Fibroblast of skin of scalp (primary cell): ENCODE measurements at regions not wholly inside any gene's neighbourhood (a gene's known extent, or its start where the extent isn't known, plus 50 kb on each side); places are given as distances from the start of the nearest gene placed in this dataset.
"Not testable (repeated sequence)": the region's sequence is repeated elsewhere in the genome, so short reads cannot be mapped to it uniquely, and the experiment has no call there.

Source experiments
- DNase-seq: peaks from one replicate; pipeline ENCODE4 v3.0.0-alpha.2; 2013

DNA sequence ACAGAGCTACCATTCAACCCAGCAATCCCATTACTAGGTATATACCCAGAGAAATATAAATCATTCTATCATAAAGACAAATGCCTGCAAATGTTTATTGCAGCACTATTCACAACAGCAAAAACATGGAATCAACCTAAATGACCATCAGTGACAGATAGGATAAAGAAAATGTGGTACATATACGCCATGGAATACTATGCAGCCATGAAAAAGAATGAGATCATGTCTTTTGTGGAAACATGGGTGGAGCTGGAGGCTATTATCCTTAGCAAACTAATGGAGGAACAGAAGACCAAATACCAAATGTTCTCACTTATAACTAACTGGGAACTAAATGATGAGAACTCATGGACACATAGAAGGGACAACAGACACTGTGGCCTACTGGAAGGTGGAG, 318.9 kb downstream of the ZIC3 start:
- DNase-seq, result not testable (repeated sequence)

DNA sequence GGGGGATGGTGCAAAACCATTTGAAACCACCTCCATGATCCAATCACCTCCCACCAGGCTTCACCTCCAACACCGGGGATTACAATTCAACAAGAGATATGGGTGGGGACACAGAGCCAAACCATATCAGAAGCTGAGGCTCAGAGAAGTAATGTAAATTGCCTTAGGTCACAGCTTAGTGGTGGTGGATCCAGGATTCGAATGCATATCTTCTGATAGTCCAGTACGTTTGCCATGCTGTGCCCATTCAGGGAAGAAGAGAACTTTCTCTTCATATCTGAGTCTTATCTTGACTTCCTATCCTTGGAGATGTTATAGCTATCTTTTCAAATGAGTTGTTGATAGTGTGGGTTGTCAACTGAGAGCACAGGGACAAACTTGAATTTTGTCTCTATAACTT, 325.5 kb downstream of the ZIC3 start:
- DNase-seq, result no peak

DNA sequence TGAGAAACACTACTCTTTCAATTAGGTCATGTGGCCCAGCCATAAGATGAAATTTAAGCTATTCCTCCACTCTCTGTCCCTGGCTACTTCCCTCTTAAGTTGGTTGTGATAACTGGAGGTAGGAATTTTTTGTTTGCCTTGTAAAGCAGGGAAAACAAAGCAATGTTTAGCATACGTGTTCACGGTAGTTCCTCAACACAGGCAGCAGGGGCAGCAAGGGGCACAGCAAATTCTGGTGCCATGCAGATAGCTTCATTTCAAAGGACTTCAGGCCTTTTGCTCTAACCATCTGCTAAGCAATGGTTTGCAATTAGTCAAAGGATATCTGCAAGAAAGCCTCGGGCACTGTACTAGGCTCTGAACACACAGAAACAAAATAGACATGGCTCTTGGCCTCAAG, 330.2 kb downstream of the ZIC3 start:
- DNase-seq, result no peak

DNA sequence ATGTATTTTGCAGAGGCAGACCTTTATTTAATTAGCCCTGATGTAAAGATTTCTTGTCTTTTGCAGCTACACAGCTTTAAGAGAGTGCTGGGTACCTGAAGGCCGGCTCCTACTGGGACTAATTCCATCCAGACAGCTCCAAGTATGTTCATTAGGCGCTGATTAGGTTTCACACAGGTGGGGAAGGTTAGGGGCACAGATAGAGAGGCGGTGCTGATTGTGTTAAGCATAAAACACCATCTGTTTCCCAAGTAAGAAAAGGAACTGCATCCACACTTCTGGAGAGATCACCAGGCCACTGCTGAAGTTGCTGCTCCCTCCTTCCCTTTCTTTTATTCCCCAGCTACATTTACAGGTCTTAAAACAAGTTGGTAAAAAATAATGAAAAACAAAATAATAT, 349.5 kb downstream of the ZIC3 start:
- DNase-seq, result no peak

DNA sequence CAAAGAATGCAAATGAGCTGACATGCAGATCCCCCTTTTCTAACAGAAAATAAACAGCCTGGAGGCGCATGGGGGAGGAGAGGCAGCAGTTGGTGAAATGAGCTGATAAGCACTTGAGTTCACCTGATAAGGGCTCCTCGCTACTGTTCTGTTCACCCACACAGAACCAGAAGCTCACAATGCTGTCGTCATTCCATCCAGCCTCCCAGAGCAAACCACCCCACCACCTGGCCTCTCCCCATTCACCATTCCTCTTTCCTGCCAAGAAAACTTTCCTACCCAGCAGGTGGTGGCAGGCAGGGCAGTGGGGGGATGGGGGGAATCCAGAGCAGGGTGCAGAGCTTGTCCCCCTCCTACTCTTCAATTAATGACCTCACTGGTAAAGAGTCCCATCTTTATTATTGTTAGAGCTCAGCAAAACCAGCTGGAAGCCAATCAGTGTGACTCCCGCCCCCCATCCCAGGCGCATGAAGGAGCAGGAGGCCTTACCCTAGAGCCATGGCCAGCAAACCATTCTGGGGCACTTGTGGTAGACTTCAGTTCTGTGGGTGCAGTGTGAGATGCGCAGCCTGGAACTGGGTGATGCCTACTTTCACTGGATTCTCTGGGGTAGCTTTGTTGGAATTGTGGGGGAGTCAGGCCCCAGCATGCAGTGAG, 350.3 kb downstream of the ZIC3 start:
- no peak for DNase-seq

DNA sequence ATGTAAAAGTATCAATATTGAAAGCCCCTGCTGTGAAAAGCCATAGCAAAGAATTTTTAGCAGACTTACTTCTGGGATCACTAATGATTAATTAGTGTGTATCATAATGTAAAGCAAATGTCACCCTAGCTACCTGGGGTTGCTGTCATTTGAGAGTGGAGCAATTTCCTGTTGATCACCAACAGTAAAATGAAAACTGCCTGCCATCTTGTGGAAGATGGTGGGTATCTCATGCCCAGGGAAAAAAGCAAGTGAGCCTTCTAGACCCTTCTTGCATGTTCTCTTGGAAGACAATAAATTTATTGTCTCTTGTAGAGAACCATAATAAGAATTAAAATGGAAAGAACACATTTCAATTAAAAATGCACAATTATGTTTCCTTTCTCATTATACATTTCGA, 360.2 kb downstream of the ZIC3 start:
- peak; percentile 7 for DNase-seq

DNA sequence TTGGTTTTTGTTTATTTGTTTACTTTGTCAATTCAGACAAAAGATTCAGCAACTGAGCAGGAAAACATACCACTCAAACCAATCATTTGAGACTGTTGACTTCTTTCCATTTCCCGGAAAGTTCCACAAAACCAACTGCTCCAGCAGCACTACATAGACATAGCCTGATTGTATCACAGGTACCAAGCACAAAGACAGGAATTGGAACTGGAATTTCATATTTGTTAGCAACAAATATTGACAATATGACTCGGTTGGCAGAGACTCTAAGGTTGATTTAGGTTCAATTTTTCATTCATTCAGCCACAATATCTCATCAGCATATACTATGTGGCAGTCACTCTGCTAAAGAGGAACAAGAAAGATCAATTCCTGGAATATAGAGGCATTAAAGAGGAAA, 364.0 kb downstream of the ZIC3 start:
- DNase-seq, result no peak

DNA sequence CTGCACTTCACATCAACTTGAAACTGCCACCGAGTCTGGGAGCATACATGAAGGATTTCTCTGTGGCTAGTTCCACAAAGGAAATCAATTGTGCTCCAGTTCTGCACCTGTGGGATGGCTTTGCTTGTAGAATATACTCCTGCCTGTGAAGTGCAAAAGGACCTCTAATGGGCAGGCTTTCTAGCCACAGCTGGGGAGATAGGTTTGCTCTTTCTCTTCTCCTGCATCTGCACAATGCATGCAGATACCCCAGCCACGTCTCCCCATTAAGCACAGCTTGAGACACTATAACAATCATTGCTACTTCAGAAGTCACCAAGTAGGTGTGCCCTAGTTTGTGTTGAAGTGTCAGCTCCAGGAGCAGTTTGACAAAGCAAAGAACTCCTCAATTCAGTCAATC, 364.6 kb downstream of the ZIC3 start:
- DNase-seq, result no peak

DNA sequence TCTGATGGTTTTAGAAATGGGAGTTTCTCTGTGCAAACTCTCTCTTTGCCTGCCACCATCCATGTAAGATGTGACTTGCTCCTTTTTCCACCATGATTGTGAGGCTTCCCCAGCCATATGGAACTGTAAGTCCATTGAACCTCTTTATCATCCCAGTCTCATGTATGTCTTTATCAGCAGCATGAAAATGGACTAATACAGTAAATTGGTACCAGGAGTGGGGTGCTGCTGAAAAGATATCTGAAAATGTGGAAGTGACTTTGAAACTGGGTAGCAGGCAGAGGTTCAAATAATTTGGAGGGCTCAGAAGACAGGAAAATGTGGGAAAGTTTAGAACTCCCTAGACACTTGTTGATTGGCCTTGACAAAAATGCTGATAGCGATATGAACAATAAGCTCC, 368.3 kb downstream of the ZIC3 start:
- DNase-seq, result not testable (repeated sequence)

DNA sequence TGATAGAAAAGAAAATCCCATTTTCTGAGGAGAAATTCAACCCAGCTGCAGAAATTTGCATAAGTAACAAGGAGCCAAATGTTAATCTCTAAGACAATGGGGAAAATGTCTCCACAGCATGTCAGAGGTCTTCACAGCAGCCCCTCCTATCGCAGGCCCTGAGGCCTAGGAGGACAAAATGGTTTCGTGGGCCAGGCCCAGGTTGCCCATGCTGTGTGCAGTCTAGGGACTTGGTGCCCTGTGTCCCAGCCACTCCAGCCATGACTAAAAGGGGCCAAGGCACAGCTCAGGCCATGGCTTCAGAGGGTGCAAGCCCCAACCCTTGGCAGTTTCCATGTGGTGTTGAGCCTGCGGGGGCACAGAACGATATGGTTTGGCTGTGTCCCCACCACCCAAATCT, 369.0 kb downstream of the ZIC3 start:
- not testable (repeated sequence) for DNase-seq

DNA sequence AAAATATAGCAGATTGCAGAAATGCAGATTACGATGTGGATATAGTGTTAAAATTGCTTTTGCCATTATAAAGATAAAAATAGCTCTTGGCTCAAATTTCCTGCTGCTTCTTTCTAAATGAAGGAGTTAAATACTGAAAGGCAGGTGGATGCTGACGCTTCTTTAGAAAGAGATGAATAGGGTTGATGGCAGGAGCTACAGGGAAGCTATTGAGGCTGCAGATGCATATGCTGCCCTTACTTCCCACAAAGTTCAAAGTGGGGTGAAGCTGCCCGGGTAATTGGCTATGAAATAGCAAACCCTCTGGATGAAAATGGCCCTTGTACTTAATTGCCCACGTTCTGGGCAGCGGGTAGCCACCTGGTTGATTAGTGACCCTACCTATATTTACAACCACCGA, 379.5 kb downstream of the ZIC3 start:
- no peak for DNase-seq

DNA sequence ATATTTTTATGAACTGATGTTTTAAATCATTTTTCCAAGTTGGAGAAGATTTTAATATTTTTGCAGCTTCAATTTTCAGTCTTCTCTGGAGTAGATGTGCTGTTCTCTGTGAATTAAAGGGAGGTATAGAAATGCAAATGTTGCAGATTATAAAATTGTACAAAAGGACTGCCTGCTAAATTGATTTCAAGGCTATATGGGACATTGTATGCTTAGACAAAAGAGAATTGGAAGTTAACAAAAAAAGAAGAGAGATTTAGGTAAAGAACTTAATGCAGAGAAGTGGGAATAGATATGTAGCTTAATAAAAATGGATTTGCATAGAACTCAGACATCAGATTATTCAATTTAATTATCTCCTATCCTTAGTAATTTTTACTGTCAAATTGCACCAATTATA, 403.3 kb downstream of the ZIC3 start:
- DNase-seq, result no peak

DNA sequence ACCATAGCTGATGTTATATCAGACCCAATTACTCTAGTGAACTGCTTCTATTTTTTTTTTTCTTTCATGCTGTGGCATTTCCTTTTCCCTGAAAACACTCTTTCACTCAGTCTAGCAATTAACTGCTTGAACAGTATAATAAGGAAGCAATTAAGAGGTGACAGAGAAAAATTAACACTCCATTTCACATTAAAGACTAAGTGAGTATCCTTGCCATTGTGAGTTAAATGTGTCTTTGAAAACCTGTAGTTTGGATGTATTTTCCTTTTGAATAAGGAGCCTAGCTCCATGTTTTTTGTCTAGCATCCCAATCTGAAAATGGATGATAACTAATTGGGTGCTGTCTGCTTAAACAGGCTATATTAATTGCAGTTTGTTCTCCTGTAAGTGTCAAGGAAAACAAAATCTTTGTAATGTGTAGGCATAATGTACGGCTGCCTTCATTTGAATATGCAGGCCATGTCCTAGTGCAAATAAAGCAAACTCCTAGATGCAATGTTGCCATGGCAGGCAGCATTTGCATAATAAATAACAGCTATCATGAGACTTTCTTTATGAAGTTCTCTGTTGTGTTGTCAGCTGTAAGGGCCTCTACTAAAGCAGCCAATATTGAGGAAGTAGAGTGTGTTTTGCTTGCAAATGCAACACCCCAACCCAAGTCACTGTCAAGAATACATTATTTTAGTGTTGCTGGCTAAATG, 416.7 kb downstream of the ZIC3 start:
- no peak for DNase-seq

DNA sequence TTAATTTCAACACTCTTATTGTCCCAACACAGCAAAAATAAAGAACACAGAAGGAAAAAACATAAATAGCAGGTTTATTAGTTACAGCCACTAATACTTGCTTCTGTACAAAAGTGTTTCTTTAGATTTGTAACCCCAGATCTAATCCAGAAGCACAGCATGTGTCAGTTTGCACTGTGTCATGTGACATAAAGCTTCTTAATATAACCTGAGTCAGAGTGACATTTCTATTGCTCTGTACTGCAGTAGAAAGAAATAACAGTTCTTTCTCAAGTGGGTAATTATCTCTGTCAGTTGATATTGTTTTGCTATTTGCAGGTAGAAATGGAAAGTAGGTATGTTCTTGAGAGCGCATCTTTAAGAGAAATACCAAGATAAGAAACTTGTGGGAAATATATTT, 422.5 kb downstream of the ZIC3 start:
- no peak for DNase-seq

DNA sequence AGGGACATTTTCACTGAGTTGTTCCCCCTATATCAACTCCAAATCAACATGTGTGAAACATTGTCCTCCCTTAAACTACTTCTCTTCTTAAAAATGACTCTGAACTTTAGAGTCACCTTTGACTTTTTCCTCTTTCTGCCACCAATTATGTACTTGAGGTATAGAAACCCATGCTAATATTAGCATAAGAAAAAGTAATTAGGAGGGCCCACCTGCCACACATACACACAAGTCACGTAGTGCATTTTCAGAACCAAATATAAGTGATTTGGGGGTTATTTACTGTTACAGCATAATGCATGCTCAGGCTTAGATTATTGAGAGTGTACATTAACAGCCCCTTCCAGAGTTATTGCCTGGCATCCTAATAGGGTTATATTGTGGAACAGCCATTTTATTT, 432.7 kb downstream of the ZIC3 start:
- DNase-seq, result no peak

DNA sequence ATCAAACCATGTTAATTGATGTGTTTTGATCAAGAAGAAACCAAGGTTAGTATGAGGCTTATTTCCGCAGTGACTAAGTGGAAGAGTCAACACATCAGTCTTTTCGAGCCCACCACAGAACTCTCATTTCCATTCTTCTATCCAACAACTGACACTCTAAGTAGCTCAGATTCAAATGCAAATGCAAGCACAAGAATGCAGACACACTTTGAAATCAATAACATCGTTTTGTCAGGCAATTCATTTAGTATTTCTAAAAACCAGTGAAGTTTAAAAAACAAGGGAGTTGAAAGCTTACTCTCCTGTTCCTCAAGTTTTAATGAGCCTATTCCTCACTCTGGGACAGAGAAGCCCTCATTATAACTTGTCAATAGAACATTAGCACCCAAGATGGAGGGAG, 433.1 kb downstream of the ZIC3 start:
- no peak for DNase-seq

DNA sequence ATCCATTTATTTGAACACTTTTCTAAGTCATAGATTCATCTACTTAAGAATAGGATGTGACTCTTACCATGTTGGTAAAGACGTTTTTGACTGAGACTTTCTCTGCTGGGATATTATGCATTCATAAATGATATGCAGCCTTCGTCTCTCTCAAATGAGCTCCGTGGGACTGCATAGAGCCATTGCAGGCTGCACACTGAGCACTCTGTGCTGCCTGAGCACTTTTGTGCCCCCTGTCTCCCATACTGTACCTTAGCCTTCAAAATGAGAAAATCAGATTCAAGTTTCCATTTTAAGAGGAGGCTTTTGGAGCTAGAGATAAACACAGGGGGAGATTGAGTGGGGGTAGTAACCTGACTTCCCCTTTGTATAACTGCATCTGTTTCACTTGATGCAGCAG, 433.6 kb downstream of the ZIC3 start:
- no peak for DNase-seq

DNA sequence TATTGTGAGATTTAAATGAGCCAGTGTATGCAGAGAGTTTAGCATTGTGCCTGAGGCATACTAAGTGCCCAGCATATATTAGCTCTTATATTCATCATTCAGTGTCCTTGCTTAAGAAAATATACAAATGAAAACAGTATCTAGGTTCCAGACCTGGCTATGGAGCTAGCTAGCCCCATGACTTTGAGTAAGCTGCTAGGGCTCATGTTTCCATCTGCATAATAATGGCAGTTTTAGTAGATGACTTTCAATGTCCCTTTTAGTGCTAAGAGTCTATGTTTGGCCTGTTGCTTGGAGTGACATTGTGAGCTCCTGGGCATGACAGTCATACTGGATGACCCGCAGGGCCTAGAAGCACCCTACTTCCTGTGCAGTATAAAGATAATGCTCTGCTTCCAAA, 435.3 kb downstream of the ZIC3 start:
- DNase-seq, result no peak

DNA sequence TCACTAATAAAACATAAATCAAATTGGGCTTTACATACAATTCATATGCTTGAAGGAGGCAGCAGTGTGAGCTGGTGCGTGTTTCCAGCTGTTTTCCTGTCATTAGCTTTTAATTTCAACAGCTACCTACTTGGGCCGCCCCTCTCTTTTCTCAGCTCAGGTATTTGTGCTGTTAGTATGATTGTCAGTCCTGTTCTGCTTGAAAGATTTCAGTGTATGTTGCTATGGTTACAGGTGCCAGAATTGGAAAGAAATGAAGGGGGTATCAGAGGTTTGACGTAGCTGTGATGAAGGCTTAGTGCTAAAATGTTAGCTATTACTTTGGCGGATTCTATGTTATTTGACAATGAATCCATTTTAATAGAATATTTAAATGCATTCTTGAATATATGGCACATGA, 440.3 kb downstream of the ZIC3 start:
- no peak for DNase-seq

DNA sequence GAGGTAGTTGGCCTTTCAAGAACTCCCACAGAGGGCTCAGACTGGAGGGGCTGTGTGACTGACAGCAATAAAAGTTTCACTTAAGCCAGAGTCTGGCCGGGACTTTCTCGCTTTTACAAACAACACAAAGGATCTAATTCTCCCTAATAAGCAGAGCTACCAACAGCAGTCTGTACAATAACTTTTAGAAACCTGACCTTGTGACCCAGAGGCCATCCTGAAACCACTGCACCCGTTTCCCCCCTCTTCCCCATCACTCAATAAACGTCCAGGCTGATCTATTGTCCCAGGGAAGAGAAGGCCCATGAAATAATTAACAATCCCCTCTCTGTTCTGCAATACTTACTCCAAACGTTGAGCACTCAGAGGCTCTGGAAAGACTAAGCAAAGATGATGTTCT, 442.4 kb downstream of the ZIC3 start:
- no peak for DNase-seq

DNA sequence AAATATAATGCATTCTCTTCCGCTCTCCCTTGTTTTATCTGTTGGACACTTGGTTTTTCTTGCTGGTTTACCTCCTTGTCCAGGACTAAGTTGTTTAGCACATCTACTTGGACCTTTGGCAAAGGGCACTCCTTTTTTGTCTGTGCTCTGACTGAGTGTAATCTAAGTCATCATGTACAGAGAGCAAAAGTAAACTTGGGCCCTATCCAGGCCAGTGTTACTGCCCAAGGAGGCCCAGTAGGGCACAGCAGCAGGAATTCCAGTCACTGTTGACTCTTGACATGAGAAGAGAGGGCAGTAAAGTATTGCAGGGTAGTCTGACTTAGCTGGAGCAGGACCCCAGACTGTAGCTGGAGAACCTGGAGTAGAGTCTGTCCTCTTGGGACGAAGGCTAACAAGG, 445.5 kb downstream of the ZIC3 start:
- DNase-seq, result no peak

DNA sequence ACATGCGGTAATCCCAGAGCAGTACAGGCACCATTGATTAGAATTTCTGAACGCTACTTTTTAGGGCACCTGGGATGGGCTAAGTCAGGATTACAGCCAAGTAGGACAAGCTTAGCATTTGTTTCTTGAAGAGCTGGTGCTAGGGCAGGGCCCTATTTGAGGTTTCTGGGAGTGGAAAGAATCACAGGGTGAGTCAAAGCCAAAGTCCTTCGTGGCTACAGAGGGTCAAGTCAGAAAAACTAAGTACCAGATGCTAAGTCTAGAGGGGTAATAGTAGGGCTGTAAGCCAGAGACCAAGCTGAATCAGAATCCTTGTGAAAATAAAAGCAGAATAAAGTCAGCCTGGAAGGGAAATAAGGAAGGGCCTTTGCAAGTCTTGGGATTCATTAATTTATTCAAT, 448.6 kb downstream of the ZIC3 start:
- DNase-seq, result peak; percentile 0

DNA sequence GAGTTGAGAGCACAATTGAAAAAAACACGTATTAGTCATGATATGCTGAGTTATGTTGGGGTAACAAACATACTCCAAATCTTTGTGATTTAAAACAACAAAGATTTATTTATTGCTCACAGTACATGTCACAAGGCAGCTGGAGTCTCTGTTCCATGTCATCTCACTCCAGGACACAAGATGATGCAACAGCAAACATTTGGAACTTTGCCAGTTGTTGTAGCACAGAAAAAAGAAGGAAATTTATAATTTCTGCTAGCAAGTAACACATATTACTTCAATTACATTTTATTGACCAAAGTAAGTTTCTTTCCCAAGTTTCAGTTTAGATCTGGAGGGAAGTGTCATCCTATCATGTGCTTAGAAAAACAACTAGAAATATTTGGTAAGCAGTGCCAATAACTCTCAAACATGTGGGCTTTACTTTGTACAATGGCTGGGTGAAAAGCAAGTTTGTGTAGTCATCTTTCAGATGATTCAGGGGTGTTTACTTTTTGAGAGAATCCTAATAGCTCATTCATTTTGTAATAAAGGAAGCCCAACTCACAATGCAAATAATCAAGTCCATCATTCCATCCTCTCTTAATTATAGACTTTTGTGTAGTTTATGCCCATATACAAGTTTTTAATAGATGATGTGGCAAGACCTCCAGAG, 452.3 kb downstream of the ZIC3 start:
- peak; percentile 17 for DNase-seq

DNA sequence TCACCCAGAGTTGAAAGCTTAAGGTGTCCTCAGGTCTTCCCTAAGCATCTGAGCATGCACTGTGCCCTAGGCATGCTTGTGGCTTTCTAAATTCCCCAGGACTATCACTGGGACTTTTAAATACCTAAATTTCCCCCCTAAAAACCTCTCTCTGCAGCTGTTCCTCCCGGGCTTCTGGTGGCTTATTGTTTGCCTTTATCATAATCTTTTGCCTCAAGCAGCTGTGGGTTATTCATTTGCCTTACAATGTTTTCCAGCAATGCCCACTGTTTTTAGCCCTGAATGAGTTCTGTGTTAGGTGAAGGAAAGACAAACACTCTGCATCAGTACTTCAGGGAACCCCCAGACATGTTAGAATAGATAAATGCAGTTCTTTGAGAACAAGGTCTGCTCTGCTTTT, 455.0 kb downstream of the ZIC3 start:
- no peak for DNase-seq
